Neural progenitor cell (in vitro differentiated cells): ENCODE measurements at regions not wholly inside any gene's neighbourhood (a gene's known extent, or its start where the extent isn't known, plus 50 kb on each side); places are given as distances from the start of the nearest gene placed in this dataset.

Experiments
- CTCF ChIP-seq: fragments of 200-600 bp; sonication (generic); IDR thresholded peaks from 2 replicates; pipeline ENCODE4 v1.5.1; 2017; ENCODE audit warnings: antibody characterized with exemption, mild to moderate bottlenecking
- EZH2 ChIP-seq: fragments of 200-600 bp; sonication (generic); IDR thresholded peaks from 2 replicates; pipeline ENCODE4 v1.6.1; 2017; ENCODE audit warnings: antibody characterized with exemption, mild to moderate bottlenecking, moderate library complexity
- EZH2phosphoT487 ChIP-seq: fragments of 200-600 bp; sonication (generic); IDR thresholded peaks from 2 replicates; pipeline ENCODE4 v1.6.1; 2017; ENCODE audit warnings: antibody characterized with exemption

DNA sequence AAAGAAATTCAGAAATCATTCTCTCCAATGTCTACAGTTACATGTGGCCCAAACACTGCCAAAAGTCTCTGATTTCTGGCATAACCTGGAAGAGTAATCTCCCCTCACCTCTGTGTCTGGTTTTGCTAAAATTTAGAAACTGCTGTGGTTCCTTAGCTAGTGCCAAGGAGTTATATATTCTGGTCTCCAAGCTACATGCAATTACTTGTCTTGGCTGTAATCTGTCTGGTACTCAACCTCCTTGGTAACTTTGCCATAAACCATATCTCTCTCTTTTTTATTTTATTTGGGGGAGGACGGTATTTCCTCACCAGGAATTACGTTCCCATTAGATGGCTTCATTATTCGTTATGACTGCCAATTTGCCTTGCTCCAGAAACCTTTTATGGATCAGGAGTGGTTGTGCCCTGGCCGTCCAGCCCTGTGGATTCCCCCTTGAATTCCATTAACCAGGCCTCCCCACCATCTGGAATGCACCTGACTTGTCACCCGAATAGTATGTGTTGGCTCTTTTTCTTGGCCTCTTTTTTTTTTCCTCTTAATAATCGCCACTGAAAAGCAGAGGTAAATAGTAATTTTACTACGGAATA, 400.0 kb downstream of the CD83 start:
- TF ChIP-seq CTCF (no peak), EZH2 (no peak), EZH2phosphoT487 (no peak)
